Naive thymus-derived CD4-positive, alpha-beta T cell (primary cell): ENCODE measurements at regions not wholly inside any gene's neighbourhood (a gene's known extent, or its start where the extent isn't known, plus 50 kb on each side); places are given as distances from the start of the nearest gene placed in this dataset.

Experiments used
- ATAC-seq: fragments of 150-1000 bp; cut with Tn5 transposase; 2 replicates; pipeline ENCODE4 v1.10.0; 2021; ENCODE audit warnings: mild to moderate bottlenecking, moderate library complexity
- CTCF ChIA-PET: fragments of 350-600 bp; sonication (Branson Sonifier 250); formaldehyde crosslinking; loops from one replicate; lab custom pipeline; 2021; ENCODE audit warnings: antibody characterized with exemption; lab: Charles Lee
- POLR2A ChIA-PET: fragments of 350-600 bp; sonication (Branson Sonifier 250); formaldehyde crosslinking; loops from one replicate; lab custom pipeline; 2021; ENCODE audit warnings: antibody characterized with exemption, inconsistent platforms; lab: Charles Lee
- DNase-seq, 9 donors: peaks; one replicate each; pipeline versions ENCODE4 v3.0.0 to v3.0.0-alpha.2; 2020 to 2022; ENCODE audit warnings: mixed read lengths in 1 of 9
- H3K27ac ChIP-seq: one replicate; pipeline ENCODE4 v1.7.0; 2013; ENCODE audit warnings: mild to moderate bottlenecking, low read depth, low read length, moderate library complexity
- H3K27me3 ChIP-seq, 2 donors: one replicate each; pipeline ENCODE4 v1.7.0; 2013; ENCODE audit warnings: low read length in 2 of 2, mild to moderate bottlenecking in 2 of 2, moderate library complexity in 2 of 2; ENCODE audit not compliant: control insufficient read depth in 2 of 2, insufficient read depth in 2 of 2
- H3K36me3 ChIP-seq, 3 experiments: 1 replicate in 2 of 3; 2 replicates in 1 of 3; pipeline ENCODE4 v1.7.0; 2013; ENCODE audit warnings: low read length in 3 of 3, mild to moderate bottlenecking in 3 of 3, moderate library complexity in 1 of 3; ENCODE audit not compliant: insufficient read depth in 3 of 3, control insufficient read depth in 2 of 3
- H3K4me1 ChIP-seq, 2 donors: one replicate each; pipeline ENCODE4 v1.7.0; 2013; ENCODE audit warnings: low read length in 2 of 2, mild to moderate bottlenecking in 2 of 2, moderate library complexity in 1 of 2; ENCODE audit not compliant: control insufficient read depth in 2 of 2, insufficient read depth in 2 of 2
- H3K4me3 ChIP-seq: 2 replicates; pipeline ENCODE4 v1.7.0; 2013; ENCODE audit warnings: mild to moderate bottlenecking, low read length
- H3K9me3 ChIP-seq, 3 experiments: 1 replicate in 2 of 3; 2 replicates in 1 of 3; pipeline ENCODE4 v1.7.0; 2013; ENCODE audit warnings: low read length in 3 of 3; ENCODE audit not compliant: control insufficient read depth in 2 of 3
- H3K27ac Mint-ChIP-seq, 9 donors: one replicate each; pipeline ENCODE4 v1.8.0; 2020 to 2022; ENCODE audit warnings: mixed read lengths in 9 of 9, mild to moderate bottlenecking in 8 of 9, moderate library complexity in 5 of 9, inconsistent platforms in 2 of 9
- H3K27me3 Mint-ChIP-seq, 5 donors: one replicate each; pipeline ENCODE4 v1.8.0; 2021 to 2022; ENCODE audit warnings: mixed read lengths in 5 of 5, mild to moderate bottlenecking in 1 of 5
- H3K36me3 Mint-ChIP-seq, 5 donors: one replicate each; pipeline ENCODE4 v1.8.0; 2020 to 2022; ENCODE audit warnings: mixed read lengths in 5 of 5, mild to moderate bottlenecking in 3 of 5, inconsistent platforms in 1 of 5
- H3K4me1 Mint-ChIP-seq, 7 donors: one replicate each; pipeline ENCODE4 v1.8.0; 2020 to 2022; ENCODE audit warnings: mixed read lengths in 7 of 7, mild to moderate bottlenecking in 3 of 7, inconsistent platforms in 1 of 7
- H3K4me3 Mint-ChIP-seq, 10 donors: one replicate each; pipeline ENCODE4 v1.8.0; 2020 to 2022; ENCODE audit warnings: mild to moderate bottlenecking in 10 of 10, mixed read lengths in 10 of 10, moderate library complexity in 6 of 10, inconsistent platforms in 2 of 10
- H3K9me3 Mint-ChIP-seq, 11 donors: one replicate each; pipeline ENCODE4 v1.8.0; 2020 to 2022; ENCODE audit warnings: mixed read lengths in 11 of 11, mild to moderate bottlenecking in 4 of 11, inconsistent platforms in 1 of 11, moderate library complexity in 1 of 11
- intact Hi-C, 2 donors: fragments of 100-400 bp; cut with micrococcal nuclease; formaldehyde crosslinking; loops; one replicate each; pipeline ENCODE4 v1.15.1; 2023

GRCh38 chr18:33841221-33841967 is 263.4 kb downstream of the ASXL3 start:
- Mint-ChIP-seq H3K36me3 (no peaks in the 10 kb centered on the region), H3K27me3 (no peaks in the 10 kb centered on the region), H3K9me3 (peaks cover 0 to 15% (median 3%) of the 10 kb centered on the region in 11 donors), H3K4me3 (no peak overlapping the region), H3K4me1 (no peaks in the 10 kb centered on the region), H3K27ac (no peak overlapping the region)
- Histone ChIP-seq H3K4me1 (no peaks in the 10 kb centered on the region), H3K27me3 (no peaks in the 10 kb centered on the region), H3K27ac (no peak overlapping the region), H3K9me3 (no peaks in the 10 kb centered on the region), H3K36me3 (no peaks in the 10 kb centered on the region), H3K4me3 (no peak overlapping the region)
- CTCF ChIA-PET = no interaction called here
- POLR2A ChIA-PET = no interaction called here
- DNase-seq (no peak), ATAC-seq (no peak)
- intact Hi-C loops = no loop called here

- no peaks in the 10 kb centered on the region for H3K4me1 ChIP-seq
- no peak overlapping the region for H3K4me3 ChIP-seq
- H3K27me3 ChIP-seq = no peaks in the 10 kb centered on the region
- H3K27ac ChIP-seq = no peak overlapping the region
- DNase-seq (no peak), ATAC-seq (no peak)
- H3K27me3 Mint-ChIP-seq = no peaks in the 10 kb centered on the region
- H3K36me3 Mint-ChIP-seq = no peaks in the 10 kb centered on the region
- H3K27ac Mint-ChIP-seq = no peak overlapping the region
- no peaks in the 10 kb centered on the region for H3K36me3 ChIP-seq
- ChIA-PET CTCF (no interaction called here), POLR2A (no interaction called here)
- H3K4me3 Mint-ChIP-seq = no peak overlapping the region
- H3K9me3 ChIP-seq = no peaks in the 10 kb centered on the region
- intact Hi-C loops = no loop called here
- H3K4me1 Mint-ChIP-seq = no peaks in the 10 kb centered on the region
- peaks cover 0 to 15% (median 3%) of the 10 kb centered on the region in 11 donors for H3K9me3 Mint-ChIP-seq
Measured at GRCh38 chr18:33840212-33840593, 262.2 kb downstream of the ASXL3 start.

GRCh38 chr18:33839452-33840211 is 261.6 kb downstream of the ASXL3 start:
- Mint-ChIP-seq H3K27ac (no peak overlapping the region), H3K9me3 (peaks cover 0 to 15% (median 3%) of the 10 kb centered on the region in 11 donors), H3K27me3 (no peaks in the 10 kb centered on the region), H3K36me3 (no peaks in the 10 kb centered on the region), H3K4me1 (no peaks in the 10 kb centered on the region), H3K4me3 (no peak overlapping the region)
- ChIA-PET POLR2A (no interaction called here), CTCF (no interaction called here)
- Histone ChIP-seq H3K27me3 (no peaks in the 10 kb centered on the region), H3K9me3 (no peaks in the 10 kb centered on the region), H3K4me3 (no peak overlapping the region), H3K36me3 (no peaks in the 10 kb centered on the region), H3K4me1 (no peaks in the 10 kb centered on the region), H3K27ac (no peak overlapping the region)
- intact Hi-C loops = loop anchor here in 1 of 2 donors (2.0 kb wide), 1 partner anchor 949 kb away; no protein-coding TSS in a partner anchor
- ATAC-seq (no peak), DNase-seq (no peak)

DNA sequence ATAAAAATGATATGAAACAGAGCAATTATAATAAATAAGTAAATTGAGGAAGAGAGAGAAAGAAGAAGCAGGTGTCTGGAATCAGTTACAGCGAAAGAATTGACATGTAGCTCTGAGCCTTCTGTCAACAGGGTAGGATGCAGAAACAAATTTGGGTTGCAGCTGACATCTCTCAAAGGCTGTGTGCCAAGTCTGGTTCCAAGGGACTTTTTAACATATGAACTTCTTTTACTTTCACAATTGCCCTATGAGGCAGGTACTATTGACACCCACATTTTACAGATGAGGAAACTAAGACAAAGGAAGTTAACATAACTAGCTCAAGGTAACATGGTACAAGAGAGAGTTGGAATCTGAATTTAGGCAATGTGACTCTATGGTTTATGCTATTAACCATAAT is 260.0 kb downstream of the ASXL3 start:
- Mint-ChIP-seq H3K27me3 (no peaks in the 10 kb centered on the region), H3K9me3 (peaks cover 0 to 16% (median 6%) of the 10 kb centered on the region in 11 donors), H3K4me1 (no peaks in the 10 kb centered on the region), H3K27ac (no peak overlapping the region), H3K4me3 (no peak overlapping the region), H3K36me3 (no peaks in the 10 kb centered on the region)
- Histone ChIP-seq H3K27me3 (no peaks in the 10 kb centered on the region), H3K4me1 (no peaks in the 10 kb centered on the region), H3K36me3 (no peaks in the 10 kb centered on the region), H3K4me3 (no peak overlapping the region), H3K27ac (no peak overlapping the region), H3K9me3 (no peaks in the 10 kb centered on the region)
- DNase-seq (no peak), ATAC-seq (no peak)
- intact Hi-C loops = loop anchor here in 1 of 2 donors (2.0 kb wide), 1 partner anchor 951 kb away; no protein-coding TSS in a partner anchor
- ChIA-PET POLR2A (no interaction called here), CTCF (no interaction called here)

DNA sequence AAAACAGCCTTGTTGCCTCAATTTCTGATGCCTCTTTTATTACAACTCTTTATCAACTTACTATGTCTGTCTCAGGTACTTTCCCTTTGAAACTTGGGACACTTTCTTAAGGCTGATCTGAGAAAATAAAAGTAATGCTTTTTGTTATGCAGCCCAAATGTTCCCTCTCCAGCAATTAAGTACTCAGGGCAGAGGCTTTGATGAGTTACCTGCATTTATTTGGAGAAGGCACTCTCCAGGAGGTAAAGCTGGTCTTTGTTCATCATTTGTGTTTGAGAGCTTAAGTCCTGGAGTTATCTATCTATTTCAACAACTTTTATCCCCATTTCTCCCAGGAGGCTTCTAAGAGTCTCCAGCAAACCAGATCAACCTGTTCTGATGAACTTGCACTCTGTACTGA is 259.2 kb downstream of the ASXL3 start:
- CTCF ChIA-PET = no interaction called here
- no peak for ATAC-seq
- Mint-ChIP-seq H3K4me3 (no peak overlapping the region), H3K9me3 (peaks cover 2 to 22% (median 7%) of the 10 kb centered on the region in 11 donors), H3K27me3 (no peaks in the 10 kb centered on the region), H3K36me3 (no peaks in the 10 kb centered on the region), H3K4me1 (no peaks in the 10 kb centered on the region), H3K27ac (no peak overlapping the region)
- Histone ChIP-seq H3K36me3 (no peaks in the 10 kb centered on the region), H3K27me3 (no peaks in the 10 kb centered on the region), H3K4me3 (no peak overlapping the region), H3K4me1 (no peaks in the 10 kb centered on the region), H3K27ac (no peak overlapping the region), H3K9me3 (no peaks in the 10 kb centered on the region)
- POLR2A ChIA-PET = no interaction called here
- no peak for DNase-seq
- intact Hi-C loops = no loop called here

GRCh38 chr18:33836564-33836963 is 258.5 kb downstream of the ASXL3 start:
- POLR2A ChIA-PET = no interaction called here
- intact Hi-C loops = no loop called here
- Mint-ChIP-seq H3K4me1 (no peaks in the 10 kb centered on the region), H3K36me3 (no peaks in the 10 kb centered on the region), H3K4me3 (no peak overlapping the region), H3K27ac (no peak overlapping the region), H3K27me3 (no peaks in the 10 kb centered on the region), H3K9me3 (peaks cover 3 to 22% (median 7%) of the 10 kb centered on the region in 11 donors)
- no peak for DNase-seq
- Histone ChIP-seq H3K9me3 (no peaks in the 10 kb centered on the region), H3K4me1 (no peaks in the 10 kb centered on the region), H3K4me3 (no peak overlapping the region), H3K27ac (no peak overlapping the region), H3K27me3 (no peaks in the 10 kb centered on the region), H3K36me3 (no peaks in the 10 kb centered on the region)
- ATAC-seq = no peak
- CTCF ChIA-PET = no interaction called here
